ENCODE measurements at regions not wholly inside any gene's neighbourhood (a gene's known extent, or its start where the extent isn't known, plus 50 kb on each side); places are given as distances from the start of the nearest gene placed in this dataset.

DNA sequence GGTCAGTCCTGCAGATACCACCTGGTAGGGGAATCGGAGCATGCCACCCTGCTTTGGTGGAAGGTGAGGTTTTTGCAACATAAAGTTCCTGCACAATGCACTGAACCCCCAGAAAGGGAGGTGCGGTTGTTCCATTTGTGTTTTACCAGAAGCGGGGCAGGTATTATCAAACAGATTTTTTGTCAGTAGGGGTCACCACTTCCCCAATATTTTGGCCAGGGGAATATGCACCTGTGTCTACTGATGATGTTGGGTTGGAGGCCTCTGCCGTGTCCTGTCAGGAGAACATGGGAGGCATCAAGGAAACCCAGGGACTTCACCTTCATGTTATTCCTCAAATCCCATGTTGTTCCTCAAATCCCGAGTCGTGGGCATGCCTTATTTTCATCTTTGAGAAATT is 438.7 kb downstream of the NTRK2 start:
- Histone ChIP-seq H3K79me2 (ENCODE audit: control insufficient read depth, insufficient read depth, low read length) (no peaks in the 10 kb centered on the region), H4K20me1 (ENCODE audit: control insufficient read depth, insufficient read depth, low read length, poor library complexity, severe bottlenecking) (no peaks in the 10 kb centered on the region), H3K4me3 (ENCODE audit: control extremely low read depth in 1 of 5, extremely low read depth in 1 of 5, insufficient read depth in 1 of 5, low read depth in 2 of 5, low read length in 4 of 5) (no peak overlapping the region), H3K36me3 (replicated peaks in 1 of 2; ENCODE audit: control extremely low read depth in 1 of 2, control insufficient read depth in 1 of 2, extremely low read depth in 1 of 2, insufficient read depth in 2 of 2, low read length in 1 of 2) (no peaks in the 10 kb centered on the region), H3K4me1 (ENCODE audit: control insufficient read depth in 2 of 2, insufficient read depth in 2 of 2, low read length in 2 of 2) (no peaks in the 10 kb centered on the region), H3K4me2 (replicated peaks; ENCODE audit: low read depth, low read length, poor library complexity, severe bottlenecking) (no peak overlapping the region), H2AFZ (ENCODE audit: insufficient read depth, low read depth, low read length, poor library complexity, severe bottlenecking) (no peak overlapping the region), H3K9me3 (ENCODE audit: control extremely low read depth in 1 of 3, control insufficient read depth in 2 of 3, insufficient read depth in 1 of 3, low read length in 2 of 3) (no peaks in the 10 kb centered on the region), H3K27me3 (replicated peaks in 1 of 4; ENCODE audit: control extremely low read depth in 1 of 4, control insufficient read depth in 3 of 4, insufficient read depth in 4 of 4, low read length in 3 of 4) (peaks cover 0 to 3% (median 0%) of the 10 kb centered on the region in 4 experiments), H3K9ac (ENCODE audit: low read length) (no peak overlapping the region), H3K27ac (ENCODE audit: low read length in 2 of 2) (no peak overlapping the region)
- no peak for ATAC-seq (ENCODE audit: low read depth)
- CTCF ChIA-PET: no interaction called here
- H3K4me3 Mint-ChIP-seq: no peak overlapping the region
- intact Hi-C loops (cut with micrococcal nuclease): no loop called here
- 90% methylated on average over 2 of the region's 6 CpGs for WGBS (ENCODE audit: insufficient coverage)
- POLR2A ChIA-PET: no interaction called here
- no peaks in the 10 kb centered on the region for H3K9me3 Mint-ChIP-seq (ENCODE audit: insufficient read depth)
- TF ChIP-seq, protein P1, sequence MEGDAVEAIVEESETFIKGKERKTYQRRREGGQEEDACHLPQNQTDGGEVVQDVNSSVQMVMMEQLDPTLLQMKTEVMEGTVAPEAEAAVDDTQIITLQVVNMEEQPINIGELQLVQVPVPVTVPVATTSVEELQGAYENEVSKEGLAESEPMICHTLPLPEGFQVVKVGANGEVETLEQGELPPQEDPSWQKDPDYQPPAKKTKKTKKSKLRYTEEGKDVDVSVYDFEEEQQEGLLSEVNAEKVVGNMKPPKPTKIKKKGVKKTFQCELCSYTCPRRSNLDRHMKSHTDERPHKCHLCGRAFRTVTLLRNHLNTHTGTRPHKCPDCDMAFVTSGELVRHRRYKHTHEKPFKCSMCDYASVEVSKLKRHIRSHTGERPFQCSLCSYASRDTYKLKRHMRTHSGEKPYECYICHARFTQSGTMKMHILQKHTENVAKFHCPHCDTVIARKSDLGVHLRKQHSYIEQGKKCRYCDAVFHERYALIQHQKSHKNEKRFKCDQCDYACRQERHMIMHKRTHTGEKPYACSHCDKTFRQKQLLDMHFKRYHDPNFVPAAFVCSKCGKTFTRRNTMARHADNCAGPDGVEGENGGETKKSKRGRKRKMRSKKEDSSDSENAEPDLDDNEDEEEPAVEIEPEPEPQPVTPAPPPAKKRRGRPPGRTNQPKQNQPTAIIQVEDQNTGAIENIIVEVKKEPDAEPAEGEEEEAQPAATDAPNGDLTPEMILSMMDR (IDR thresholded peaks at IDR 0.05): no peak
- TF ChIP-seq EZH2 (IDR thresholded peaks at IDR 0.05; ENCODE audit: borderline replicate concordance, insufficient read depth, low read depth, low read length, poor library complexity, severe bottlenecking): no peak
- no peak overlapping the region for H3K27ac Mint-ChIP-seq
- no peaks in the 10 kb centered on the region for H3K4me1 Mint-ChIP-seq
- DNase-seq: no peak
- H3K27me3 Mint-ChIP-seq: peaks cover 2% of the 10 kb centered on the region

DNA sequence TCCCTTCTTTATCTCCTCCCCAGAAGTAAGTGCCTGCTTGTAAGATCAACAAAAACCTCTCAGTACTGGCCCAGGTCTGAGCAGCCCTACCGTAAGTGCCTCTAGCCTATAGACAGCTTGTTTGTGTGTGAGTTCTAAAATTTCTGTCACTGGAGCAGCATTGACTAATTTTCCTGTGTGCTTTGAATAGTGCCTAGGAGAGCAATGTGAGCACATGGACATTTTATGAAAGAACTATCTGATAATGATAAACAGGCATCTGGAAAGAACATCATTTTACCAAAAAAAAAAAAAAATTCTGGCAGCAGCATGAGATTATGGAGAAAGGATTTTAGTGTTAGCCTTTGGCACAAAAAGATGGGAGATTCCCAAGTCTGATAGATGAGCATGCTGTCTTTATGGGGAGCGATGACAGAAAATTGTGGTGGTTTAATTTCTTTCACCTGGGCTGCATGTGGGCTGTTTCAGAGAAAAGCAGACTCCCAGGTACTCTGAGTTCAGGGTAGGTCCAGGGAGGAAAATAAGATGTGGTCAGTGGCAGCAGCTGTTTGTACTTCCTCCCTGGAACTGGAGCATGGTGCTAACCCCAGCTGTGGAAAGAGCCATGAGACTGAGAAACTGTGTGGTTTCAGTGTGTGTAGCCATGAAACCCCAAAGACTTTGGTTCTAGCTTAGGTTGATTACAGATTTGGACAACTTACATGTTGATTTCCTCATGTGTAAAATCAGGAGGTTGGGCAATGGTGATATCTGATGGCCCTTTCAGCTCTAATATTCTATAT is 419.9 kb downstream of the NTRK2 start:
- Mint-ChIP-seq H3K27me3 (no peaks in the 10 kb centered on the region), H3K9me3 (ENCODE audit: insufficient read depth) (no peaks in the 10 kb centered on the region), H3K4me1 (no peaks in the 10 kb centered on the region), H3K27ac (no peak overlapping the region), H3K4me3 (no peak overlapping the region)
- H3K4me3 ChIP-seq (ENCODE audit: control extremely low read depth in 1 of 5, extremely low read depth in 1 of 5, insufficient read depth in 1 of 5, low read depth in 2 of 5, low read length in 4 of 5): no peak overlapping the region
- ChIA-PET CTCF (no interaction called here), POLR2A (no interaction called here)
- H3K36me3 ChIP-seq (replicated peaks in 1 of 2; ENCODE audit: control extremely low read depth in 1 of 2, control insufficient read depth in 1 of 2, extremely low read depth in 1 of 2, insufficient read depth in 2 of 2, low read length in 1 of 2): no peaks in the 10 kb centered on the region
- DNase-seq: no peak
- H3K9me3 ChIP-seq (ENCODE audit: control extremely low read depth in 1 of 3, control insufficient read depth in 2 of 3, insufficient read depth in 1 of 3, low read length in 2 of 3): no peaks in the 10 kb centered on the region
- no peak overlapping the region for H3K27ac ChIP-seq (ENCODE audit: low read length in 2 of 2)
- H3K4me2 ChIP-seq (replicated peaks; ENCODE audit: low read depth, low read length, poor library complexity, severe bottlenecking): no peak overlapping the region
- intact Hi-C loops (cut with micrococcal nuclease): no loop called here
- TF ChIP-seq, protein P1 (IDR thresholded peaks at IDR 0.05): no peak
- no peak for TF ChIP-seq EZH2 (IDR thresholded peaks at IDR 0.05; ENCODE audit: borderline replicate concordance, insufficient read depth, low read depth, low read length, poor library complexity, severe bottlenecking)
- no peaks in the 10 kb centered on the region for H4K20me1 ChIP-seq (ENCODE audit: control insufficient read depth, insufficient read depth, low read length, poor library complexity, severe bottlenecking)
- H3K9ac ChIP-seq (ENCODE audit: low read length): no peak overlapping the region
- no peaks in the 10 kb centered on the region for H3K79me2 ChIP-seq (ENCODE audit: control insufficient read depth, insufficient read depth, low read length)
- no peak for ATAC-seq (ENCODE audit: low read depth)
- 93% methylated on average over 2 of the region's 2 CpGs for WGBS (ENCODE audit: insufficient coverage)
- H3K27me3 ChIP-seq (replicated peaks in 1 of 4; ENCODE audit: control extremely low read depth in 1 of 4, control insufficient read depth in 3 of 4, insufficient read depth in 4 of 4, low read length in 3 of 4): no peaks in the 10 kb centered on the region
- no peak overlapping the region for H2AFZ ChIP-seq (ENCODE audit: insufficient read depth, low read depth, low read length, poor library complexity, severe bottlenecking)
- no peaks in the 10 kb centered on the region for H3K4me1 ChIP-seq (ENCODE audit: control insufficient read depth in 2 of 2, insufficient read depth in 2 of 2, low read length in 2 of 2)

Measured in B cell (primary cell).